ENCODE measurements at regions not wholly inside any gene's neighbourhood (a gene's known extent, or its start where the extent isn't known, plus 50 kb on each side); places are given as distances from the start of the nearest gene placed in this dataset.

DNA sequence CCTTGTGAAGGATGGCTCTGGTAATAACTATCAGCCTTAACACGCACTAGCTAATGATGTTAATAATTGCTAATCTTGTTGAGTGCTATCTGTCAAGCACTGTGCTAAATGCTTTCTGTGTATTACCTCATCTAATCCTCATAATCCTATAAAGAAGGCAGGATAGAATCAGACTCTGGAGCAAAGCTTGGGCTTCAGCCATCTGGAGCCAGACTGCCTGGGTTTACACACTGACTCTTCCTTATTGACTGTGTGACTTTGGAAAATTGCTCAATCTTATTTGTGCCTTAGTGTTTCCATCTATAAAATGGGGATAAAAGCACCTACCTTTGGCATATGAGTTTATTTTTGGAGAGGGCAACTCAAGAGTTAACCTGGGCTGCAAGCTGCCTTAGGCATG, 216.1 kb downstream of the NUF2 start:
- TF ChIP-seq SP1 (CRISPR knock-in tag; IDR thresholded peaks at IDR 0.05) (no peak), RBM22 (IDR thresholded peaks at IDR 0.05; ENCODE audit: low read depth, low read length, poor library complexity, severe bottlenecking) (no peak)

Measured in K562 (cell line).